PFSK-1 (cell line): ENCODE measurements at regions not wholly inside any gene's neighbourhood (a gene's known extent, or its start where the extent isn't known, plus 50 kb on each side); places are given as distances from the start of the nearest gene placed in this dataset.

ENCODE experiments used
- FOXP2 ChIP-seq: optimal IDR thresholded peaks from 2 replicates; pipeline ENCODE3; 2011; ENCODE audit warnings: borderline replicate concordance, control low read depth, inconsistent platforms; ENCODE audit not compliant: insufficient read depth; ENCODE audit errors: extremely low read length, extremely low read depth
- POLR2AphosphoS5 ChIP-seq: IDR thresholded peaks from 2 replicates; pipeline ENCODE4 v1.6.1; 2012; ENCODE audit warnings: low read depth, mild to moderate bottlenecking, control low read depth, low read length, moderate library complexity
- REST ChIP-seq, 2 experiments: IDR thresholded peaks; 2 replicates each; pipeline versions ENCODE4 v1.6.1 to v1.8.0; 2011 to 2012; ENCODE audit warnings: low read depth in 2 of 2, low read length in 2 of 2, control low read depth in 1 of 2, inconsistent platforms in 1 of 2, mild to moderate bottlenecking in 1 of 2, moderate library complexity in 1 of 2; ENCODE audit not compliant: insufficient read depth in 1 of 2
- SIN3A ChIP-seq: IDR thresholded peaks from 2 replicates; pipeline ENCODE4 v1.6.1; 2012; ENCODE audit warnings: mild to moderate bottlenecking, low read length, moderate library complexity, borderline replicate concordance; ENCODE audit not compliant: insufficient read depth
- TAF1 ChIP-seq: IDR thresholded peaks from 2 replicates; pipeline ENCODE4 v1.6.1; 2012; ENCODE audit warnings: low read length, control low read depth, borderline replicate concordance; ENCODE audit not compliant: insufficient read depth

- TF ChIP-seq SIN3A: no peak
- no peak for TF ChIP-seq TAF1
- TF ChIP-seq POLR2AphosphoS5: no peak
- TF ChIP-seq FOXP2: no peak
- TF ChIP-seq REST (IDR thresholded peaks at IDR 0.05; ENCODE audit: insufficient read depth in 1 of 2, low read depth in 2 of 2, low read length in 2 of 2): no peak
Measured at GRCh38 chr4:125365731-125366130, 51.0 kb downstream of the FAT4 start.

DNA sequence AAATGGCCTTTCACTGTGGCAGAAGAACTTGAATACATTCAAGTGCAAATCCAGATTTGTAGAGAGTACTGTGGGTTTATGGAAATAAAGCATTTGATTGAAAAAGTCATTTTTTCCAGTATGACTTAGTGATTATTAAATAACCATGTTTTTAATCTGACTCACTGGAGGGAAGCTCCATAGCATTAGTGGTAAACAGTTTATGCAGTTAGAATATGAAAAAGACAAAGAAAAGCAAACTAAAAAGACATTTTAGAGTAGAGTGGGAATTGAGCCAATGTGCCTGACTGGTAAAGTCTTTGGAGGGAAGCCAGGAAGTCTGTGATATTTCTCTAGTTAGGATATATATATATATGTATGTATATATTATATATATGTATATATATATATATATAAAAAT, 53.4 kb downstream of the FAT4 start:
- TF ChIP-seq SIN3A (no peak), REST (IDR thresholded peaks at IDR 0.05; ENCODE audit: insufficient read depth in 1 of 2, low read depth in 2 of 2, low read length in 2 of 2) (no peak), POLR2AphosphoS5 (no peak), FOXP2 (no peak), TAF1 (no peak)

DNA sequence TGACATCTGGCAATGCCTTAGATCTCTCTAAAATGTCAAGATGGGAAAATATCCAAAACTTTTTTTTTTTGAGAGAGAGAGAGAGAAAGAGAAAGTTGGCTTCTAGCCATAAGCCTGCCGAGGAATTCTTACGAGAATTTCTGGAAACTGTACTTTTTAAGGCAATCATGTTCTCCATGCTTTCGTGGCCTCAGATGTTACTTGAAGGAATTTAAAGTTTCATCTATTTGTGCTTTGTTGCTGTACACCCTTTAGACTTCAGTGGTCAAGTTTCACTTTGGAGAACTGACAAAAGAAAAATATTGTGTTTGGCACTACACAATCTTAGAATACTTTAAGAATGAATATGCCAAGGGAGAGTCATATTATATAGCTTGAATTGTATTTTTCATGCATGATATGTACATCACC, 53.9 kb downstream of the FAT4 start:
- TF ChIP-seq FOXP2 (no peak), REST (IDR thresholded peaks at IDR 0.05; ENCODE audit: insufficient read depth in 1 of 2, low read depth in 2 of 2, low read length in 2 of 2) (no peak), POLR2AphosphoS5 (no peak), SIN3A (no peak), TAF1 (no peak)

DNA sequence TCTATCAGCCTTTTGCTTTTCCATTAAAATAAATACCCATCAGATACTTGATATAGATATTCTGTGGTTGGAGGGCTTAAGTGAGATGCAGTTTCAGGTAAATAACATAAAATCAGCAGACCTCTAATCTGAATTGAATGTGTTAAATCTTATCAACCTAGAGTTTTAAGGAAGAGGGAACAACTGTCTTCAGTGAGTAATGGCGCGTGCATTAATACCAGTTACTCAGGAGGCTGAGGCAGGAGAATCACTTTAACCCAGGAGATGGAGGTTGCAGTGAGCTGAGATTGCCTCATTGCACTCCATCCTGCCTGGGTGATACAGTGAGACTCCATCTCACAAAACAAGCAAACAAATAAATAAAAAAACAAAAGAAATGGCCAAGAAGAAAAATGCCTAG, 54.3 kb downstream of the FAT4 start:
- no peak for TF ChIP-seq POLR2AphosphoS5
- no peak for TF ChIP-seq REST (IDR thresholded peaks at IDR 0.05; ENCODE audit: insufficient read depth in 1 of 2, low read depth in 2 of 2, low read length in 2 of 2)
- TF ChIP-seq TAF1: no peak
- TF ChIP-seq SIN3A: no peak
- no peak for TF ChIP-seq FOXP2

- TF ChIP-seq REST (IDR thresholded peaks at IDR 0.05; ENCODE audit: insufficient read depth in 1 of 2, low read depth in 2 of 2, low read length in 2 of 2): no peak
Measured at GRCh38 chr4:125370478-125370877, 55.7 kb downstream of the FAT4 start.
